ENCODE measurements at regions not wholly inside any gene's neighbourhood (a gene's known extent, or its start where the extent isn't known, plus 50 kb on each side); places are given as distances from the start of the nearest gene placed in this dataset.

- no peak for TF ChIP-seq REST (IDR thresholded peaks at IDR 0.05; ENCODE audit: insufficient read depth in 1 of 2, low read depth in 2 of 2, low read length in 2 of 2)
- no peak for TF ChIP-seq SIN3A (IDR thresholded peaks at IDR 0.05; ENCODE audit: borderline replicate concordance, insufficient read depth, low read length)
- TF ChIP-seq TAF1 (IDR thresholded peaks at IDR 0.05; ENCODE audit: borderline replicate concordance, insufficient read depth, low read length) = no peak
- no peak for TF ChIP-seq FOXP2 (optimal IDR thresholded peaks at IDR 0.05; ENCODE audit: borderline replicate concordance, extremely low read depth, extremely low read length, insufficient read depth)
- TF ChIP-seq POLR2AphosphoS5 (IDR thresholded peaks at IDR 0.05; ENCODE audit: low read depth, low read length) = no peak
Measured at GRCh38 chr2:120930864-120931263, 195.2 kb downstream of the GLI2 start.

GRCh38 chr2:120932472-120932871 lies 196.8 kb downstream of the GLI2 start:
- TF ChIP-seq REST (IDR thresholded peaks at IDR 0.05; ENCODE audit: insufficient read depth in 1 of 2, low read depth in 2 of 2, low read length in 2 of 2) (no peak), TAF1 (IDR thresholded peaks at IDR 0.05; ENCODE audit: borderline replicate concordance, insufficient read depth, low read length) (no peak), FOXP2 (optimal IDR thresholded peaks at IDR 0.05; ENCODE audit: borderline replicate concordance, extremely low read depth, extremely low read length, insufficient read depth) (no peak), SIN3A (IDR thresholded peaks at IDR 0.05; ENCODE audit: borderline replicate concordance, insufficient read depth, low read length) (no peak)

- TF ChIP-seq POLR2AphosphoS5 (IDR thresholded peaks at IDR 0.05; ENCODE audit: low read depth, low read length) (no peak), TAF1 (IDR thresholded peaks at IDR 0.05; ENCODE audit: borderline replicate concordance, insufficient read depth, low read length) (no peak), REST (IDR thresholded peaks at IDR 0.05; ENCODE audit: insufficient read depth in 1 of 2, low read depth in 2 of 2, low read length in 2 of 2) (no peak), SIN3A (IDR thresholded peaks at IDR 0.05; ENCODE audit: borderline replicate concordance, insufficient read depth, low read length) (no peak), FOXP2 (optimal IDR thresholded peaks at IDR 0.05; ENCODE audit: borderline replicate concordance, extremely low read depth, extremely low read length, insufficient read depth) (no peak)
Measured at GRCh38 chr2:120932881-120933280, 197.2 kb downstream of the GLI2 start.

- TF ChIP-seq REST (IDR thresholded peaks at IDR 0.05; ENCODE audit: insufficient read depth in 1 of 2, low read depth in 2 of 2, low read length in 2 of 2) (no peak), SIN3A (IDR thresholded peaks at IDR 0.05; ENCODE audit: borderline replicate concordance, insufficient read depth, low read length) (no peak), POLR2AphosphoS5 (IDR thresholded peaks at IDR 0.05; ENCODE audit: low read depth, low read length) (no peak), TAF1 (IDR thresholded peaks at IDR 0.05; ENCODE audit: borderline replicate concordance, insufficient read depth, low read length) (no peak), FOXP2 (optimal IDR thresholded peaks at IDR 0.05; ENCODE audit: borderline replicate concordance, extremely low read depth, extremely low read length, insufficient read depth) (no peak)
Measured at GRCh38 chr2:120933693-120934573, 198.3 kb downstream of the GLI2 start.
